Medulla oblongata (tissue), 1 donor: ENCODE measurements at regions not wholly inside any gene's neighbourhood (a gene's known extent, or its start where the extent isn't known, plus 50 kb on each side); places are given as distances from the start of the nearest gene placed in this dataset.

ENCODE experiments used
- DNase-seq: peaks from one replicate; pipeline ENCODE4 v3.0.0-alpha.2; 2015; ENCODE audit errors: extremely low spot score

- no peak for DNase-seq
Observed at GRCh38 chr10:36053775-36054174, 411.7 kb upstream of the FZD8 start.

GRCh38 chr10:36053271-36053670 lies 411.2 kb upstream of the FZD8 start:
- DNase-seq = no peak

GRCh38 chr10:36051500-36051991 lies 409.4 kb upstream of the FZD8 start:
- DNase-seq = no peak

- no peak for DNase-seq
Observed at GRCh38 chr10:36050763-36051499, 408.8 kb upstream of the FZD8 start.

- DNase-seq = no peak
Observed at GRCh38 chr10:36048780-36049179, 406.7 kb upstream of the FZD8 start.

- no peak for DNase-seq
Observed at GRCh38 chr10:36048236-36048635, 406.1 kb upstream of the FZD8 start.

GRCh38 chr10:36042135-36042534 lies 400.0 kb upstream of the FZD8 start:
- no peak for DNase-seq

GRCh38 chr10:36038316-36038955 lies 396.3 kb upstream of the FZD8 start:
- no peak for DNase-seq

GRCh38 chr10:36036137-36036536 lies 394.0 kb upstream of the FZD8 start:
- no peak for DNase-seq

- DNase-seq = no peak
Observed at GRCh38 chr10:36033808-36034207, 391.7 kb upstream of the FZD8 start.

GRCh38 chr10:36030516-36030915 lies 388.4 kb upstream of the FZD8 start:
- no peak for DNase-seq

- no peak for DNase-seq
Observed at GRCh38 chr10:36026656-36027390, 384.7 kb upstream of the FZD8 start.

GRCh38 chr10:36026081-36026480 lies 384.0 kb upstream of the FZD8 start:
- no peak for DNase-seq

GRCh38 chr10:36023939-36024338 lies 381.8 kb upstream of the FZD8 start:
- no peak for DNase-seq

- no peak for DNase-seq
Observed at GRCh38 chr10:36021096-36021495, 379.0 kb upstream of the FZD8 start.

GRCh38 chr10:36019749-36020148 lies 377.7 kb upstream of the FZD8 start:
- DNase-seq = no peak

- no peak for DNase-seq
Observed at GRCh38 chr10:36018996-36019395, 376.9 kb upstream of the FZD8 start.

- no peak for DNase-seq
Observed at GRCh38 chr10:36017137-36017536, 375.0 kb upstream of the FZD8 start.

- no peak for DNase-seq
Observed at GRCh38 chr10:36007369-36007768, 365.3 kb upstream of the FZD8 start.

- DNase-seq = no peak
Observed at GRCh38 chr10:36003688-36004087, 361.6 kb upstream of the FZD8 start.

- no peak for DNase-seq
Observed at GRCh38 chr10:36003031-36003600, 361.0 kb upstream of the FZD8 start.

GRCh38 chr10:36002445-36002844 lies 360.3 kb upstream of the FZD8 start:
- DNase-seq = no peak
